Occipital lobe (tissue), 2 donors: ENCODE measurements at regions not wholly inside any gene's neighbourhood (a gene's known extent, or its start where the extent isn't known, plus 50 kb on each side); places are given as distances from the start of the nearest gene placed in this dataset. TPM values are rescaled to one million over a fixed set of nuclear protein-coding genes. Genes with fewer than 3 reads are reported as not detected.

Experiments
- DNase-seq: peaks from one replicate; lab custom pipeline; 2025; lab: John Stamatoyannopoulos, UW
- small RNA-seq: library from RNA; depleted of rRNA; stranded (forward); fragments of <200 nt; gene quantifications from one replicate; pipeline ENCODE3, GENCODE V24; 2014

DNA sequence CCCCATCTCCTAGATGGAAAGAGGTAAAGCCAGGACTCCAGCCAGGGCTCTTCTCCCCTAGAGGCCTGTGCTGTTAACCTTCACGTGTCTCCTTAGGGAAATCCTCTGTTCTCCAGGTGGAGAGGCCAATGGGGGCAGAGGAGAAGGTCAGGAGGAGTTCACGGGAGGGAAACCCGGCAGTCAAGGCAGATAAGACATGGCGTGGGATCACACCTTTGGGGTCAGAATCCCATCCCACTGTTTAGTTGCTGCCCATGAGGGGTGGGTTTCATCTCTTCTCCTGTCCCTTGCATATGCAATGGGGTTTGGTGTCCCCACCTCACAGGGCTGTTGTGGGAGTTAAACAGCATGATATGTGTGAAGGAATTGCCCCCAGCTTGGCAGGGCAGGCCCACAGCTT lies 469.7 kb downstream of the TBC1D22A start:
- DNase-seq = no peak

DNA sequence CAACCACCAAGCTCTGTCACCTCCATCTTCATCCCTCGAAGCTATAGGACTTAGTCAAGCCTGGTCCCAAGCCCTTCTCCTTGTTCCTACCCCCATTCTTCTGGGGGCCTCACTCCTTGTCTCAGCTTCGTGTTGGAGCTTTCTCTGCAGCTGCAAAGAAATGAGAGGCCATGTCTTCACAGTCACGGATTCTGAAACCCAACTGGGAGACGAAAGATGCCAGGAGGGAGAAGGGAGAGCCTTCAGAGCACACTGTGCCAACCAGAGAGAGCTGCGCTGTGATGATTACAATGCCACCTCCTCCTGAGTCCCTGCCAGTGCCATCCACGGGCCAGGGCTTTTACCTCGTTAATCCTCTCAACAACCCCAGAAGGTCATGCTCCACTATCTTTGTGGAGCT lies 469.3 kb downstream of the TBC1D22A start:
- DNase-seq = no peak

DNA sequence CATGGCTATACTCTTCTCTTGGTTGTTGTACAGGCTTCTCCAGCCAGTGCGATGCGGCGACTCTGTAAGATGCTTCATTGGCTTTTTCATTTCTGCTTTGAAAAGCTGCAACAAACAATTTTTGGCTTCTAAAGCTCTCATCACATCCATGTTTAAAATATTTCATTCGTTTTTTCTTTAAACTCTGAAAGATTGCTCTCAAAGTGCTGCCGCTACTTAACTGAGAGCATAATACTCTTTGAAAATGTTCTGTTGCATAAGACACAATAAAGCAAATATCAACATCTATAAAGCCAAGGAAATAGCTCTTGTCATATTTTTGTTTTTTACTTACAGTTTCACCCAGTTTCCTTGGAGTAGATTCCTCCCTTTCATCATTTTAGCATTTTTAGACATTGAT lies 468.3 kb downstream of the TBC1D22A start:
- DNase-seq = no peak

DNA sequence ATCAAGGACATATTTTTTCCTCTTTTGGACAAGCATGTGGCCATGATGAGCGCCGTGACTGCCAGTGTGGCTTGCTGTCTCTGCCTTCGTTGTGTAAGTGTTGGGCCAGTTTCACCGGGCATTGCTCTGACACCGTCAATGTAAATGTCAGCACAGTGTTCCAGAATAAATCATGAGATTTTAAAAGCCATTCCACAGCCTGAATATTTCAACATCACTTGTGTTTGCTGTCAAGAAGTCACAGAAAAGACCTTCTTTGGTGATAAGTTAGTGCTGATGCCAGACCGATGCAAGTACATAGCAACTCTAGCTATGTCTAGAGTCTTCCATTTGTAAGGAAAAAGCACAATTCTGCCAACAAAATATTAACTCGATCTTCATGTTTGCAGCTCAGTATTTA lies 467.8 kb downstream of the TBC1D22A start:
- DNase-seq = no peak

DNA sequence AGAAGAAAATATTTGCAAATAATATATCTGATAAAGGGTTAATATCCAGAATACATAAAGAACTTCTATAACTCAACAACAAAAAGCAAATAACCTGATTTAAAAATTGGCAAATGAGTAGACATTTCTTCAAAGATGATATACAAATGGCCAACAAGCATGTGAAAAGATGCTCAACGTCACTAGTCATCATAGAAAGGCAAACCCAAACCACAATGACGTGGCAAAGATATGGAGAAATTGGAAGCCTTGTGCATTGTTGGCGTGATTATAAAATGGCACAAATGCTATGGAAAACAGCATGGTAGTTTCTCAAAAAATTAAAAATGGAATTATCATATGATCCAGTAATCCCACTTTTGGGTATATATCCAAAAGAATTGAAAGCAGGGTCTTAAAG lies 466.3 kb downstream of the TBC1D22A start:
- DNase-seq = no peak

DNA sequence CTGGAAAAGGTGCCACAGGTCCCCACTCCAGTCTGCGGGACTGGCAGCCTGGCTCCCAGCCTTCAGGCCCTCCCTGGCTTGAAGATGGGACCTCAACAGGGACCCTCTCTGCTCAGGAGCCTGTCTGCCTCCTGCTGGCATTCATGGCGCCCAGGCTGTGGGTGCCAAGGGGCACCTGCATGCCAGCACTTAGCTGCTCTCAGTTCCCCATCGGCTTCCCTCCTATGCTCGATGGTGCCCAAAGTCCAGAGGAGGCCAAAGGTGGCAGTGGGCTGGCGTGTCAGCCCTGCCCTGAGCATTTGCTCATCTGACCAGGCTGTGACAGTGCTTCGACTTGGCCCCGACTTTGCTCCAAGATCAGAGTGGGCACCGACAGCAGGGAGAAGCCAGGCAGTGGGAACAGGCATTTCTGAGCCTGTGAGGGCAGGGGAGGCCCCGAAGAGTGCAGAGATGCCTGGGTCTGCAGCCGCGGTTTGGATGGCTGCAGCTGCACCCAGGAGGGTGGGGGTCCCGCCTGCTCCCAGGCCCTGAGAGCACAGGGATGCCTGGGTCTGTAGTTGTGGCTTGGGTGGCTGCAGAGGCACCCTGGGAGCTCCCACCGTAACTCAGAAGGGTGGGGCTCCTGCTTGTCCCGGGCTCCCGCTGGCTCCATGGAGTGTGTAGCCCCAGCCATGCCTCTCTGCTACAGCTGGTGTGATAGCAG lies 463.6 kb downstream of the TBC1D22A start:
- no peak for DNase-seq

DNA sequence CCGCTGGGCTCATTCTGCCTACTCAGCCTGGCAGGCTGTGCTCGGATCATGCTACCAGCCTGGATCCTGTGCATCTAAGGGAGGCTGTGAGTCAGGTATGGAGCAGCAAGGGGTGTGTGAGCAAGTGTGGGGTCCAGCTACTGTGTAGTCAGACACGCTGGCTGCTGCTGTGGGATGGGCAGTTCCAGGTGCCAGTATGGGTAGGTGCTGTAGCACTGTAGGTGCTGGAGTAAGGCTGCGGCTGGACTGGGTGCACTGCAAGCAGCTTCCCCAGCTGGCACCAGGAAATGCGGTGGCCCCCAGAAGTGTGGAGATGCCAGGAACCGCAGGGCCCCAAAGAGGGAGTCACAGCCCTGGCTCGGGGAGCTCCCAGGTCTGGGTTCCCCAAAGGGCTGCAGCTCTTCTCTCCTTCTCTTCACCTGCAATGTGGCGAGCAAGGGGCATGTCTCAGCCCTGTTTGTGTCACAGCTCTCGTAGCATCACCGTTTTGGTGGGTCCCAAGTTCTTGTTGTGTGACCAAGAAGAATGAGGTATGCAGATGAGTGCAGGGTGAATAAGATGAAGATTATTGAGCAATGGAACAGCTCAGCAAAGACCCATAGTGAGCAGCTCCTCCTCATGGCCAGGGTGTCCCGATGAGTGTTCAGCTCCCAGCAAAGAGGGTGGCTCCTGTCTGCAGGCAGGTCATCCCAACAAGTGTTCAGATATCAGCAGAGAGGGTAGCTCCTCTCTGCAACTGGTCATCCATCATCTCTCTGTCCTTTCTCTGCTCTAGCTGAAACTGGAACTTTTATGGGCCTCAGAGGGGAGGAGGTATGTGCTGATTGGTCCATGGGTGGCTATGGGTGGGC lies 462.9 kb downstream of the TBC1D22A start:
- DNase-seq = no peak

Small RNA genes in the stretch of these regions (small RNA-seq; reads per million reads assigned to genes)
- gene MIR3201 (not detected), gene MIR3667 (not detected), gene MIR4535 (not detected)
